H1 (cell line): ENCODE measurements at regions not wholly inside any gene's neighbourhood (a gene's known extent, or its start where the extent isn't known, plus 50 kb on each side); places are given as distances from the start of the nearest gene placed in this dataset.

Experiments used
- ATF3 ChIP-seq: IDR thresholded peaks from 2 replicates; pipeline ENCODE4 v1.6.1; 2011; ENCODE audit warnings: low read depth, mild to moderate bottlenecking, low read length; ENCODE audit not compliant: insufficient read depth
- CTCF ChIP-seq, 3 experiments: IDR thresholded peaks; 1 replicate in 2 of 3; 2 replicates in 1 of 3; pipeline versions ENCODE4 v1.5.1 to v1.6.1; 2011; ENCODE audit warnings: low read length in 3 of 3, mild to moderate bottlenecking in 3 of 3, inconsistent platforms in 2 of 3, low read depth in 1 of 3, moderate library complexity in 1 of 3; ENCODE audit not compliant: insufficient read depth in 1 of 3; ENCODE audit errors: control extremely low read depth in 1 of 3
- RFX5 ChIP-seq: IDR thresholded peaks from 2 replicates; pipeline ENCODE4 v1.6.1; 2011; ENCODE audit warnings: low read depth, low read length, improper control_type of control experiment, borderline replicate concordance
- SIN3A ChIP-seq, 2 experiments: IDR thresholded peaks in 1 of 2; conservative IDR thresholded peaks in 1 of 2; 2 replicates each; pipeline ENCODE4 v1.6.1; 2011 to 2012; ENCODE audit warnings: low read length in 2 of 2, improper control_type of control experiment in 1 of 2, low read depth in 1 of 2, mild to moderate bottlenecking in 1 of 2

- TF ChIP-seq CTCF (IDR thresholded peaks at IDR 0.05; ENCODE audit: control extremely low read depth in 1 of 3, insufficient read depth in 1 of 3, low read depth in 1 of 3, low read length in 3 of 3) (no peak), SIN3A (conservative IDR thresholded peaks at IDR 0.05 in 1 of 2, IDR thresholded peaks at IDR 0.05 in 1 of 2; ENCODE audit: low read depth in 1 of 2, low read length in 2 of 2) (no peak), RFX5 (no peak), ATF3 (no peak)
Observed at GRCh38 chr4:72671980-72672379, 103.0 kb upstream of the ADAMTS3 start.
